CD4-positive, alpha-beta memory T cell (primary cell): ENCODE measurements at regions not wholly inside any gene's neighbourhood (a gene's known extent, or its start where the extent isn't known, plus 50 kb on each side); places are given as distances from the start of the nearest gene placed in this dataset.
A peak's percentile ranks its signal among the peaks of the same experiment; 100 is the strongest.
"Not testable (repeated sequence)": the region's sequence is repeated elsewhere in the genome, so short reads cannot be mapped to it uniquely, and the experiment has no call there.

Experiments
- CTCF ChIA-PET: fragments of 350-600 bp; sonication (Branson Sonifier 250); formaldehyde crosslinking; loops from one replicate; lab custom pipeline; 2021; ENCODE audit warnings: inconsistent platforms; ENCODE audit not compliant: partially characterized antibody; lab: Charles Lee
- POLR2A ChIA-PET: fragments of 350-600 bp; sonication (Branson Sonifier 250); formaldehyde crosslinking; loops from one replicate; lab custom pipeline; 2021; ENCODE audit not compliant: partially characterized antibody; lab: Charles Lee
- DNase-seq, 5 donors: peaks; one replicate each; pipeline versions ENCODE4 v3.0.0 to v3.0.0-alpha.2; 2020 to 2022; ENCODE audit warnings: mixed read lengths in 1 of 5
- H3K27ac ChIP-seq: one replicate; pipeline ENCODE4 v1.7.0; 2013; ENCODE audit warnings: low read depth, low read length
- H3K27me3 ChIP-seq: 2 replicates; pipeline ENCODE4 v1.7.0; 2013; ENCODE audit warnings: mild to moderate bottlenecking, low read length, moderate library complexity; ENCODE audit not compliant: insufficient read depth
- H3K36me3 ChIP-seq: 2 replicates; pipeline ENCODE4 v1.7.0; 2013; ENCODE audit warnings: mild to moderate bottlenecking, low read length, moderate library complexity; ENCODE audit not compliant: insufficient read depth
- H3K4me1 ChIP-seq: 2 replicates; pipeline ENCODE4 v1.7.0; 2013; ENCODE audit warnings: mild to moderate bottlenecking, low read length, moderate library complexity; ENCODE audit not compliant: insufficient read depth
- H3K4me3 ChIP-seq, 2 donors: one replicate each; pipeline ENCODE4 v1.7.0; 2013; ENCODE audit warnings: low read length in 2 of 2, mild to moderate bottlenecking in 1 of 2
- H3K9me3 ChIP-seq, 2 donors: one replicate each; pipeline ENCODE4 v1.7.0; 2013; ENCODE audit warnings: low read length in 2 of 2, control low read depth in 1 of 2; ENCODE audit not compliant: control insufficient read depth in 1 of 2
- H3K27ac Mint-ChIP-seq, 7 donors: one replicate each; pipeline ENCODE4 v1.8.0; 2020 to 2021; ENCODE audit warnings: mixed read lengths in 7 of 7, mild to moderate bottlenecking in 6 of 7, inconsistent platforms in 3 of 7, moderate library complexity in 3 of 7
- H3K27me3 Mint-ChIP-seq, 2 donors: one replicate each; pipeline ENCODE4 v1.8.0; 2020 to 2021; ENCODE audit warnings: mixed read lengths in 2 of 2
- H3K36me3 Mint-ChIP-seq, 2 donors: one replicate each; pipeline ENCODE4 v1.8.0; 2020 to 2021; ENCODE audit warnings: mixed read lengths in 2 of 2, inconsistent platforms in 1 of 2, mild to moderate bottlenecking in 1 of 2
- H3K4me1 Mint-ChIP-seq, 4 donors: one replicate each; pipeline ENCODE4 v1.8.0; 2020 to 2021; ENCODE audit warnings: mixed read lengths in 4 of 4, mild to moderate bottlenecking in 1 of 4
- H3K4me3 Mint-ChIP-seq, 8 donors: one replicate each; pipeline ENCODE4 v1.8.0; 2020 to 2021; ENCODE audit warnings: mixed read lengths in 8 of 8, mild to moderate bottlenecking in 7 of 8, moderate library complexity in 6 of 8, inconsistent platforms in 3 of 8
- H3K9me3 Mint-ChIP-seq, 8 donors: one replicate each; pipeline ENCODE4 v1.8.0; 2020 to 2021; ENCODE audit warnings: mixed read lengths in 8 of 8, mild to moderate bottlenecking in 5 of 8, inconsistent platforms in 3 of 8, moderate library complexity in 1 of 8
- intact Hi-C: fragments of 100-400 bp; cut with micrococcal nuclease; formaldehyde crosslinking; loops from one replicate; pipeline ENCODE4 v1.15.1; 2023

- peaks cover 0 to 1% (median 0%) of the 10 kb centered on the region in 8 donors for H3K9me3 Mint-ChIP-seq
Observed at GRCh38 chr6:169121013-169121412, 132.6 kb downstream of the THBS2 start.

GRCh38 chr6:169119669-169120068 lies 134.0 kb downstream of the THBS2 start:
- Histone ChIP-seq H3K27ac (no peak overlapping the region), H3K36me3 (no peaks in the 10 kb centered on the region), H3K4me3 (no peak overlapping the region), H3K4me1 (no peaks in the 10 kb centered on the region), H3K9me3 (no peaks in the 10 kb centered on the region), H3K27me3 (no peaks in the 10 kb centered on the region)
- intact Hi-C loops = no loop called here
- DNase-seq = no peak
- Mint-ChIP-seq H3K9me3 (peaks cover 0 to 1% (median 0%) of the 10 kb centered on the region in 8 donors), H3K27ac (no peak overlapping the region), H3K4me1 (no peaks in the 10 kb centered on the region), H3K36me3 (no peaks in the 10 kb centered on the region), H3K27me3 (peaks cover 0 to 5% of the 10 kb centered on the region in 2 donors), H3K4me3 (no peak overlapping the region)
- ChIA-PET POLR2A (no interaction called here), CTCF (no interaction called here)

More at GRCh38 chr6:169121013-169121412, 132.6 kb downstream of the THBS2 start:
- Mint-ChIP-seq H3K36me3 (no peaks in the 10 kb centered on the region), H3K4me3 (no peak overlapping the region), H3K27me3 (no peaks in the 10 kb centered on the region), H3K27ac (no peak overlapping the region), H3K4me1 (no peaks in the 10 kb centered on the region)
- Histone ChIP-seq H3K4me3 (no peak overlapping the region), H3K4me1 (no peaks in the 10 kb centered on the region), H3K27ac (no peak overlapping the region), H3K27me3 (no peaks in the 10 kb centered on the region), H3K9me3 (no peaks in the 10 kb centered on the region), H3K36me3 (no peaks in the 10 kb centered on the region)
- intact Hi-C loops = no loop called here
- DNase-seq = no peak
- POLR2A ChIA-PET = no interaction called here
- CTCF ChIA-PET = no interaction called here

- POLR2A ChIA-PET = no interaction called here
- CTCF ChIA-PET = no interaction called here
- Mint-ChIP-seq H3K36me3 (no peaks in the 10 kb centered on the region), H3K4me3 (no peak overlapping the region), H3K27me3 (peaks cover 0 to 5% of the 10 kb centered on the region in 2 donors), H3K9me3 (peaks cover 0 to 1% (median 0%) of the 10 kb centered on the region in 8 donors), H3K4me1 (no peaks in the 10 kb centered on the region), H3K27ac (no peak overlapping the region)
- intact Hi-C loops = no loop called here
- no peak for DNase-seq
- H3K4me3 ChIP-seq = no peak overlapping the region
- no peaks in the 10 kb centered on the region for H3K27me3 ChIP-seq
- H3K36me3 ChIP-seq = no peaks in the 10 kb centered on the region
- H3K9me3 ChIP-seq = no peaks in the 10 kb centered on the region
- no peak overlapping the region for H3K27ac ChIP-seq
- H3K4me1 ChIP-seq = no peaks in the 10 kb centered on the region
Observed at GRCh38 chr6:169118346-169118830, 135.3 kb downstream of the THBS2 start.

GRCh38 chr6:169117663-169118062 lies 136.0 kb downstream of the THBS2 start:
- no peaks in the 10 kb centered on the region for H3K36me3 Mint-ChIP-seq
- Histone ChIP-seq H3K9me3 (no peaks in the 10 kb centered on the region), H3K36me3 (no peaks in the 10 kb centered on the region), H3K4me3 (no peak overlapping the region), H3K27me3 (no peaks in the 10 kb centered on the region), H3K4me1 (no peaks in the 10 kb centered on the region), H3K27ac (no peak overlapping the region)
- H3K4me1 Mint-ChIP-seq = no peaks in the 10 kb centered on the region
- peaks cover 0 to 1% (median 0%) of the 10 kb centered on the region in 8 donors for H3K9me3 Mint-ChIP-seq
- intact Hi-C loops = no loop called here
- peaks cover 0 to 7% of the 10 kb centered on the region in 2 donors for H3K27me3 Mint-ChIP-seq
- ChIA-PET POLR2A (no interaction called here), CTCF (no interaction called here)
- no peak for DNase-seq
- no peak overlapping the region for H3K27ac Mint-ChIP-seq
- no peak overlapping the region for H3K4me3 Mint-ChIP-seq

GRCh38 chr6:169115632-169116031 lies 138.0 kb downstream of the THBS2 start:
- no peaks in the 10 kb centered on the region for H3K4me1 Mint-ChIP-seq
- H3K4me3 Mint-ChIP-seq = no peak overlapping the region
- peaks cover 2 to 7% of the 10 kb centered on the region in 2 donors for H3K27me3 Mint-ChIP-seq
- H3K9me3 Mint-ChIP-seq = peaks cover 0 to 1% (median 0%) of the 10 kb centered on the region in 8 donors
- Histone ChIP-seq H3K9me3 (no peaks in the 10 kb centered on the region), H3K4me1 (no peaks in the 10 kb centered on the region), H3K27me3 (no peaks in the 10 kb centered on the region), H3K27ac (no peak overlapping the region), H3K36me3 (no peaks in the 10 kb centered on the region), H3K4me3 (no peak overlapping the region)
- H3K27ac Mint-ChIP-seq = peak overlapping the region in 1 of 7 donors; percentile 65
- H3K36me3 Mint-ChIP-seq = no peaks in the 10 kb centered on the region
- CTCF ChIA-PET = no interaction called here
- POLR2A ChIA-PET = no interaction called here
- intact Hi-C loops = no loop called here
- DNase-seq = no peak

GRCh38 chr6:169114632-169115031 lies 139.0 kb downstream of the THBS2 start:
- H3K4me1 ChIP-seq, H3K9me3 Mint-ChIP-seq, H3K4me3 ChIP-seq, DNase-seq, POLR2A ChIA-PET, H3K27ac Mint-ChIP-seq, H3K4me1 Mint-ChIP-seq, H3K36me3 ChIP-seq, H3K27me3 ChIP-seq, H3K9me3 ChIP-seq, H3K27ac ChIP-seq, H3K4me3 Mint-ChIP-seq, intact Hi-C loops, H3K36me3 Mint-ChIP-seq, H3K27me3 Mint-ChIP-seq, CTCF ChIA-PET: not testable (repeated sequence)

- POLR2A ChIA-PET = no interaction called here
- DNase-seq = no peak
- Histone ChIP-seq H3K9me3 (peaks cover 0 to 5% of the 10 kb centered on the region in 2 donors), H3K36me3 (no peaks in the 10 kb centered on the region), H3K4me1 (no peaks in the 10 kb centered on the region), H3K27me3 (no peaks in the 10 kb centered on the region), H3K4me3 (no peak overlapping the region), H3K27ac (no peak overlapping the region)
- H3K36me3 Mint-ChIP-seq = no peaks in the 10 kb centered on the region
- H3K27me3 Mint-ChIP-seq = peaks cover 2 to 7% of the 10 kb centered on the region in 2 donors
- peaks cover 0 to 2% (median 0%) of the 10 kb centered on the region in 8 donors for H3K9me3 Mint-ChIP-seq
- no peak overlapping the region for H3K4me3 Mint-ChIP-seq
- no peaks in the 10 kb centered on the region for H3K4me1 Mint-ChIP-seq
- intact Hi-C loops = no loop called here
- CTCF ChIA-PET = no interaction called here
- H3K27ac Mint-ChIP-seq = no peak overlapping the region
Observed at GRCh38 chr6:169112483-169113320, 140.9 kb downstream of the THBS2 start.
